Parathyroid adenoma (tissue), 2 donors: ENCODE measurements at regions not wholly inside any gene's neighbourhood (a gene's known extent, or its start where the extent isn't known, plus 50 kb on each side); places are given as distances from the start of the nearest gene placed in this dataset.

Experiments used
- H2AFZ ChIP-seq: fragments of 300-600 bp; sonication (generic); one replicate; pipeline ENCODE4 v1.7.0; 2017; ENCODE audit warnings: antibody characterized with exemption, mild to moderate bottlenecking
- H3K27ac ChIP-seq: fragments of 300-600 bp; sonication (generic); one replicate; pipeline ENCODE4 v1.7.0; 2017
- H3K27me3 ChIP-seq: fragments of 300-600 bp; sonication (generic); one replicate; pipeline ENCODE4 v1.7.0; 2017; ENCODE audit warnings: low read length; ENCODE audit not compliant: control insufficient read depth, insufficient read depth
- H3K36me3 ChIP-seq: fragments of 300-600 bp; sonication (generic); one replicate; pipeline ENCODE4 v1.7.0; 2017; ENCODE audit warnings: low read length; ENCODE audit not compliant: control insufficient read depth, insufficient read depth
- H3K4me1 ChIP-seq: fragments of 300-600 bp; sonication (generic); one replicate; pipeline ENCODE4 v1.7.0; 2017; ENCODE audit warnings: control low read depth
- H3K4me2 ChIP-seq: fragments of 300-600 bp; sonication (generic); one replicate; pipeline ENCODE4 v1.7.0; 2017; ENCODE audit warnings: low read length
- H3K4me3 ChIP-seq: fragments of 300-600 bp; sonication (generic); one replicate; pipeline ENCODE4 v1.7.0; 2017; ENCODE audit warnings: low read depth, low read length
- H3K79me2 ChIP-seq: fragments of 300-600 bp; sonication (generic); one replicate; pipeline ENCODE4 v1.7.0; 2017; ENCODE audit warnings: control low read depth
- H3K9ac ChIP-seq: fragments of 300-600 bp; sonication (generic); one replicate; pipeline ENCODE4 v1.7.0; 2017; ENCODE audit warnings: mild to moderate bottlenecking
- H3K9me3 ChIP-seq: fragments of 300-600 bp; sonication (generic); one replicate; pipeline ENCODE4 v1.7.0; 2017; ENCODE audit warnings: low read length; ENCODE audit not compliant: control insufficient read depth
- CTCF ChIP-seq: fragments of 300-600 bp; sonication (generic); IDR thresholded peaks from one replicate; pipeline ENCODE4 v1.7.0; 2017; ENCODE audit warnings: antibody characterized with exemption, mild to moderate bottlenecking
- donor health status: primary hyperparathyroidism.

DNA sequence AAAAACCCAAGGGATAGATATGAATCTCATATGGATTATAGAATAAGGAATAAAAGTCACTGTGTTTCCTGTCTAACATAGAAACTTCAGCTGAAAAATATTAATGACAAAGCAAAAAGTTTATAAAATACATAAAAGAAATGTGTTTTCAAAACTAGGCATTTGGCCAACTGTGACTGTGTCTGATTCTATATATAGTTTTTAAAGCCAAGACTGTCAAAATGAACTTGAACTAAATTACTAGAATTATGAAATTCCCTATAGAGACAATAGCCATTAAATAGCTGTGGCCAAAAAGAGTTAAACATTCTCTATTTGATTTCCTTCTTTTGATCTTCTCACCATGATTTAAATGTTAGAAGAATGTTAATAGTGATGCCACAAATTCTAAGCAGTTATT lies 311.2 kb upstream of the SEMA3D start:
- H3K9ac ChIP-seq, result no peak overlapping the region
- no peak overlapping the region for H3K27ac ChIP-seq
- no peaks in the 10 kb centered on the region for H3K79me2 ChIP-seq
- no peak overlapping the region for H2AFZ ChIP-seq
- H3K9me3 ChIP-seq, result no peaks in the 10 kb centered on the region
- no peaks in the 10 kb centered on the region for H3K4me1 ChIP-seq
- H3K4me2 ChIP-seq, result no peak overlapping the region
- no peaks in the 10 kb centered on the region for H3K27me3 ChIP-seq
- no peaks in the 10 kb centered on the region for H3K36me3 ChIP-seq
- TF ChIP-seq CTCF, result no peak
- H3K4me3 ChIP-seq, result no peak overlapping the region

DNA sequence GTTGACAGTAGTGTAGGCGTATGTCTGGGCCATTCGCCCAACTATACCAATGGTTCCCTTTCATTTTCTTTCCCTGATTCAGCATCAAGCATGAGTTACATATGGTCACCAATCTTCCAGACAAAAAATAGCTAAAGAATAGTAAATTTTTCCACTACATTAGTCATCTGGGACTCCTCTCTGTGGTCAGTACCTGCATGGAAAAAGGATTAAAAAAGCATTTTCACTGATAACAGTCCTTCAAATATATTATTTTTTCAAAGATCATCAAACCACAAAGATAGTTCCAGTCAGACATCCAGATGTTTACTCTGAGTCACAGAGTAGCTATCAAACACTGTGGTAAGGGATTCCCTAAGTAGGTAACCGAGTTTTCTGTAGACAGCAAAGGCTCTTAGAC lies 302.6 kb upstream of the SEMA3D start:
- H3K79me2 ChIP-seq, result no peaks in the 10 kb centered on the region
- H3K27me3 ChIP-seq, result no peaks in the 10 kb centered on the region
- H3K9ac ChIP-seq, result no peak overlapping the region
- no peak overlapping the region for H3K27ac ChIP-seq
- no peak for TF ChIP-seq CTCF
- H3K4me1 ChIP-seq, result no peaks in the 10 kb centered on the region
- H3K4me3 ChIP-seq, result no peak overlapping the region
- H3K4me2 ChIP-seq, result no peak overlapping the region
- H3K36me3 ChIP-seq, result peaks cover 3% of the 10 kb centered on the region
- H3K9me3 ChIP-seq, result no peaks in the 10 kb centered on the region
- H2AFZ ChIP-seq, result no peak overlapping the region

- no peak overlapping the region for H3K27ac ChIP-seq
- H2AFZ ChIP-seq, result no peak overlapping the region
- no peaks in the 10 kb centered on the region for H3K27me3 ChIP-seq
- peaks cover 3% of the 10 kb centered on the region for H3K36me3 ChIP-seq
- H3K79me2 ChIP-seq, result no peaks in the 10 kb centered on the region
- no peaks in the 10 kb centered on the region for H3K4me1 ChIP-seq
- H3K9ac ChIP-seq, result no peak overlapping the region
- TF ChIP-seq CTCF, result no peak
- H3K4me2 ChIP-seq, result no peak overlapping the region
- no peak overlapping the region for H3K4me3 ChIP-seq
- no peaks in the 10 kb centered on the region for H3K9me3 ChIP-seq
Observed at GRCh38 chr7:85488406-85488805, 301.6 kb upstream of the SEMA3D start.

- TF ChIP-seq CTCF, result no peak
- no peak overlapping the region for H2AFZ ChIP-seq
Observed at GRCh38 chr7:85483177-85483576, 296.3 kb upstream of the SEMA3D start.

DNA sequence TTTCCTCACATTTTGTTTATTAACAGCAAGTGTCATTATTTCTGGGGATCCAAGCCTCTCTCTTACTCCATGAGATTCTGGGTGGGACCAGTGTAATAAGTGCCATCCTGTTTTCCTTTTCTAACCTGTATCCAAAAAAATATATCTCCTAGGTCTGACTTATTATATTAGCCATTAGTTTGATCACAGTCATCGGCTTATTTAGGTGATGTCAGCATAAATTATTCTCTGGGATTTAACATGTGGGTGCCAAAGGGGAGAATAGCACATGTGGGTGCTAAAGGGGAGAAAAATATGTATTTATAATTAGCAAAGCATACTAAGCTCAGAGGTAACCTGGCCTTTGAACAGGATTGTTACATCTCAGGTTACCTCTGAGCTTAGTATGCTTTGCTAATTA lies 293.8 kb upstream of the SEMA3D start:
- Histone ChIP-seq H3K4me1 (no peaks in the 10 kb centered on the region), H3K4me2 (no peak overlapping the region), H3K27me3 (no peaks in the 10 kb centered on the region), H3K9ac (no peak overlapping the region), H3K9me3 (no peaks in the 10 kb centered on the region), H3K4me3 (no peak overlapping the region), H2AFZ (no peak overlapping the region), H3K36me3 (no peaks in the 10 kb centered on the region), H3K27ac (no peak overlapping the region), H3K79me2 (no peaks in the 10 kb centered on the region)
- TF ChIP-seq CTCF, result no peak

More at GRCh38 chr7:85483177-85483576, 296.3 kb upstream of the SEMA3D start:
- Histone ChIP-seq H3K4me1 (no peaks in the 10 kb centered on the region), H3K79me2 (no peaks in the 10 kb centered on the region), H3K9ac (no peak overlapping the region), H3K27ac (no peak overlapping the region), H3K27me3 (no peaks in the 10 kb centered on the region), H3K36me3 (no peaks in the 10 kb centered on the region), H3K4me2 (no peak overlapping the region), H3K9me3 (no peaks in the 10 kb centered on the region), H3K4me3 (no peak overlapping the region)
